Endothelial cell of umbilical vein (primary cell): ENCODE measurements at regions not wholly inside any gene's neighbourhood (a gene's known extent, or its start where the extent isn't known, plus 50 kb on each side); places are given as distances from the start of the nearest gene placed in this dataset.

Experiments used
- BruUV-seq: library from RNA; stranded (reverse); fragments of 400-500 nt; replicated peaks from 2 replicates; lab custom pipeline; 2021; lab: Mats Ljungman, UMichigan
- CTCF ChIA-PET: fragments of 300-600, 350-600 bp; sonication (Branson Sonifier 250); formaldehyde crosslinking; loops from one replicate; lab custom pipeline; 2021; ENCODE audit warnings: antibody characterized with exemption, inconsistent platforms; lab: Charles Lee
- POLR2A ChIA-PET: fragments of 300-600, 350-600 bp; sonication (Branson Sonifier 250); formaldehyde crosslinking; loops from one replicate; lab custom pipeline; 2021; ENCODE audit warnings: antibody characterized with exemption, inconsistent platforms; lab: Charles Lee
- DNase-seq: peaks from one replicate; pipeline ENCODE4 v3.0.0-alpha.2; 2011; ENCODE audit warnings: low read depth, low spot score
- FAIRE-seq: peaks from 2 replicates; lab custom pipeline; 2011; peaks lifted over from hg19 to GRCh38; lab: Jason Lieb, UNC
- H2AFZ ChIP-seq: 2 replicates; pipeline ENCODE4 v1.6.0; 2012; ENCODE audit warnings: low read depth, low read length, control low read depth, inconsistent platforms
- H3K27ac ChIP-seq: 2 replicates; pipeline ENCODE4 v1.5.1; 2011; ENCODE audit warnings: low read depth, mild to moderate bottlenecking, control low read depth, low read length, moderate library complexity; ENCODE audit not compliant: insufficient read depth
- H3K27me3 ChIP-seq, 2 experiments: 2 replicates each; pipeline versions ENCODE4 v1.6.0 to v1.6.1; 2011; ENCODE audit warnings: low read length in 2 of 2, mixed read lengths in 1 of 2; ENCODE audit not compliant: control insufficient read depth in 2 of 2, insufficient read depth in 2 of 2
- H3K36me3 ChIP-seq, 2 experiments: 2 replicates in 1 of 2; 3 replicates in 1 of 2; pipeline ENCODE4 v1.5.1; 2011; ENCODE audit warnings: low read length in 2 of 2, mild to moderate bottlenecking in 1 of 2, moderate library complexity in 1 of 2; ENCODE audit not compliant: control insufficient read depth in 2 of 2, insufficient read depth in 2 of 2; ENCODE audit errors: extremely low read depth in 1 of 2
- H3K4me1 ChIP-seq: 3 replicates; pipeline ENCODE4 v1.5.1; 2011; ENCODE audit warnings: mild to moderate bottlenecking, low read length; ENCODE audit not compliant: control insufficient read depth, insufficient read depth; ENCODE audit errors: extremely low read depth
- H3K4me2 ChIP-seq: 2 replicates; pipeline ENCODE4 v1.6.1; 2011; ENCODE audit warnings: low read length, control low read depth, mixed read lengths; ENCODE audit not compliant: insufficient read depth
- H3K4me3 ChIP-seq, 3 experiments: fragments of 200-600 bp in 1 of 3; sonication (generic), shearing (Covaris generic) in 1 of 3; replicated peaks in 1 of 3; 2 replicates each; pipeline ENCODE4 v1.5.1; 2011 to 2016; ENCODE audit warnings: control low read depth in 3 of 3, low read length in 3 of 3, mild to moderate bottlenecking in 2 of 3, inconsistent platforms in 1 of 3, low read depth in 1 of 3, moderate library complexity in 1 of 3; ENCODE audit not compliant: insufficient read depth in 1 of 3
- H3K79me2 ChIP-seq: 2 replicates; pipeline ENCODE4 v1.6.0; 2012; ENCODE audit warnings: low read length, inconsistent platforms; ENCODE audit not compliant: control insufficient read depth, insufficient read depth
- H3K9ac ChIP-seq: replicated peaks from 2 replicates; pipeline ENCODE3; 2011; ENCODE audit warnings: low read length, control low read depth; ENCODE audit not compliant: insufficient read depth; ENCODE audit errors: extremely low read depth
- H3K9me1 ChIP-seq: replicated peaks from 3 replicates; pipeline ENCODE4 v1.6.0; 2011; ENCODE audit warnings: mild to moderate bottlenecking, low read length; ENCODE audit not compliant: control insufficient read depth, insufficient read depth; ENCODE audit errors: extremely low read depth
- H3K9me3 ChIP-seq: replicated peaks from 2 replicates; pipeline ENCODE4 v1.5.1; 2012; ENCODE audit warnings: low read length, inconsistent platforms; ENCODE audit not compliant: control insufficient read depth, insufficient read depth
- H4K20me1 ChIP-seq: replicated peaks from 2 replicates; pipeline ENCODE3; 2011; ENCODE audit warnings: mild to moderate bottlenecking, low read length; ENCODE audit not compliant: control insufficient read depth, insufficient read depth; ENCODE audit errors: extremely low read depth
- EZH2 ChIP-seq: IDR thresholded peaks from 2 replicates; pipeline ENCODE4 v1.6.1; 2012; ENCODE audit warnings: borderline replicate concordance, low read depth, mild to moderate bottlenecking, moderate library complexity, low read length, inconsistent platforms; ENCODE audit not compliant: severe bottlenecking
- FOS ChIP-seq: IDR thresholded peaks from 2 replicates; pipeline ENCODE4 v1.6.1; 2011; ENCODE audit warnings: mild to moderate bottlenecking, low read length, moderate library complexity, borderline replicate concordance; ENCODE audit not compliant: insufficient read depth
- GATA2 ChIP-seq: IDR thresholded peaks from 2 replicates; pipeline ENCODE4 v1.7.0; 2011; ENCODE audit warnings: low read depth, mild to moderate bottlenecking, moderate library complexity, mixed read lengths, low read length; ENCODE audit not compliant: insufficient read length, insufficient read depth
- JUN ChIP-seq: IDR thresholded peaks from 2 replicates; pipeline ENCODE4 v1.6.1; 2011; ENCODE audit warnings: borderline replicate concordance, low read depth; ENCODE audit not compliant: insufficient read length, insufficient read depth
- MYC ChIP-seq: IDR thresholded peaks from one replicate; pipeline ENCODE4 v1.6.1; 2011; ENCODE audit warnings: mild to moderate bottlenecking, low read depth, low read length
- POLR2A ChIP-seq: IDR thresholded peaks from 2 replicates; pipeline ENCODE4 v1.6.1; 2012; ENCODE audit warnings: low read depth, mild to moderate bottlenecking, control low read depth, low read length
- POLR2AphosphoS5 ChIP-seq: IDR thresholded peaks from 2 replicates; pipeline ENCODE4 v1.6.1; 2012; ENCODE audit warnings: low read depth, mild to moderate bottlenecking, control low read depth, low read length, moderate library complexity; ENCODE audit not compliant: insufficient read depth
- dilution Hi-C: fragments of 300-500 bp; cut with MboI; formaldehyde crosslinking; loops from one replicate; pipeline ENCODE4 v1.15.0; 2019; ENCODE audit warnings: low sequenced_read_pairs; ENCODE audit not compliant: extremely low pct_ligation_motif_present
- intact Hi-C: fragments of 100-400 bp; cut with micrococcal nuclease; formaldehyde crosslinking; loops from one replicate; pipeline ENCODE4 v1.10.0; 2022
- TF ChIP-seq, protein P1 (sequence below), 2 donors: IDR thresholded peaks; 1 replicate in 1 of 2; 2 replicates in 1 of 2; pipeline ENCODE4 v1.5.1; 2011; ENCODE audit warnings: low read length in 2 of 2, mild to moderate bottlenecking in 2 of 2, moderate library complexity in 2 of 2, control low read depth in 1 of 2, inconsistent platforms in 1 of 2, low read depth in 1 of 2; ENCODE audit not compliant: insufficient read depth in 1 of 2; ENCODE audit errors: extremely low read depth in 1 of 2
- TF ChIP-seq, protein P2 (sequence below): IDR thresholded peaks from 2 replicates; pipeline ENCODE4 v1.6.1; 2011; ENCODE audit not compliant: insufficient read depth, insufficient read length

DNA sequence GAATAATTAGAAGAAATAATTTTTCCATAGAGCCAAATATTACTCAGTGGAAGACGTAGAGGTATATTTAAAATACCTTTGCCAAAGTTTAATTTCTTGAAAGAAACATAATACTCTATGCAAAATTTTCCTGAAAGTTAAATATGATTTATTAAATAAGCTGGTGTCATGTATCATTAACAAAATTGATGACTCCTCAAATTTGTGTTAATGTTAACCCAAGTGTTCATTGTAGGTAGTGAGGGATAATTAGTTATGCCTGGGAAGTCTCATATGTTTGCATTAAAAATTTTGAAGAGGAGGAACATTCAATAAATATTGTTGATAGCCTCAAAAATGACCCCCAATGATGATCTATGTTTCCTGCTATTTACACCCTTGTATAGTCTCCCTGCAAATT, 292.7 kb upstream of the AMOT start:
- H3K4me3 ChIP-seq, result no peak overlapping the region
- H3K9me3 ChIP-seq, result no peaks in the 10 kb centered on the region
- FAIRE-seq, result no peak
- no peaks in the 10 kb centered on the region for H3K4me1 ChIP-seq
- intact Hi-C loops (no loop called here), dilution Hi-C loops (no loop called here)
- DNase-seq, result no peak
- no TSS peak for BruUV-seq
- TF ChIP-seq POLR2AphosphoS5 (no peak), GATA2 (no peak), POLR2A (no peak), MYC (no peak), EZH2 (no peak), FOS (no peak), JUN (no peak)
- TF ChIP-seq, protein P1, sequence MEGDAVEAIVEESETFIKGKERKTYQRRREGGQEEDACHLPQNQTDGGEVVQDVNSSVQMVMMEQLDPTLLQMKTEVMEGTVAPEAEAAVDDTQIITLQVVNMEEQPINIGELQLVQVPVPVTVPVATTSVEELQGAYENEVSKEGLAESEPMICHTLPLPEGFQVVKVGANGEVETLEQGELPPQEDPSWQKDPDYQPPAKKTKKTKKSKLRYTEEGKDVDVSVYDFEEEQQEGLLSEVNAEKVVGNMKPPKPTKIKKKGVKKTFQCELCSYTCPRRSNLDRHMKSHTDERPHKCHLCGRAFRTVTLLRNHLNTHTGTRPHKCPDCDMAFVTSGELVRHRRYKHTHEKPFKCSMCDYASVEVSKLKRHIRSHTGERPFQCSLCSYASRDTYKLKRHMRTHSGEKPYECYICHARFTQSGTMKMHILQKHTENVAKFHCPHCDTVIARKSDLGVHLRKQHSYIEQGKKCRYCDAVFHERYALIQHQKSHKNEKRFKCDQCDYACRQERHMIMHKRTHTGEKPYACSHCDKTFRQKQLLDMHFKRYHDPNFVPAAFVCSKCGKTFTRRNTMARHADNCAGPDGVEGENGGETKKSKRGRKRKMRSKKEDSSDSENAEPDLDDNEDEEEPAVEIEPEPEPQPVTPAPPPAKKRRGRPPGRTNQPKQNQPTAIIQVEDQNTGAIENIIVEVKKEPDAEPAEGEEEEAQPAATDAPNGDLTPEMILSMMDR (IDR thresholded peaks at IDR 0.05; ENCODE audit: extremely low read depth in 1 of 2, insufficient read depth in 1 of 2, low read depth in 1 of 2, low read length in 2 of 2), result no peak
- TF ChIP-seq, protein P2, sequence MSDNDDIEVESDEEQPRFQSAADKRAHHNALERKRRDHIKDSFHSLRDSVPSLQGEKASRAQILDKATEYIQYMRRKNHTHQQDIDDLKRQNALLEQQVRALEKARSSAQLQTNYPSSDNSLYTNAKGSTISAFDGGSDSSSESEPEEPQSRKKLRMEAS, result no peak
- no peaks in the 10 kb centered on the region for H3K9me1 ChIP-seq
- H3K27ac ChIP-seq, result no peak overlapping the region
- H4K20me1 ChIP-seq, result no peaks in the 10 kb centered on the region
- H3K79me2 ChIP-seq, result no peaks in the 10 kb centered on the region
- H3K27me3 ChIP-seq, result no peaks in the 10 kb centered on the region
- no peak overlapping the region for H3K9ac ChIP-seq
- no peaks in the 10 kb centered on the region for H3K36me3 ChIP-seq
- no peak overlapping the region for H2AFZ ChIP-seq
- ChIA-PET POLR2A (no interaction called here), CTCF (no interaction called here)
- H3K4me2 ChIP-seq, result no peak overlapping the region
